HG03378 (cell line): ENCODE measurements at regions not wholly inside any gene's neighbourhood (a gene's known extent, or its start where the extent isn't known, plus 50 kb on each side); places are given as distances from the start of the nearest gene placed in this dataset.

Experiments
- ATAC-seq: cut with Tn5 transposase; IDR thresholded peaks from one replicate; pipeline ENCODE4 v1.9.1; 2021; ENCODE audit warnings: mild to moderate bottlenecking, moderate library complexity; ENCODE audit not compliant: unreplicated experiment

- peak; percentile 82 for ATAC-seq
Measured at GRCh38 chr15:46297766-46298165, 662.9 kb downstream of the SQOR start.

GRCh38 chr15:46300716-46301115 lies 665.9 kb downstream of the SQOR start:
- no peak for ATAC-seq

- no peak for ATAC-seq
Measured at GRCh38 chr15:46301291-46301690, 666.5 kb downstream of the SQOR start.

GRCh38 chr15:46301826-46302225 lies 667.0 kb downstream of the SQOR start:
- ATAC-seq, result no peak

GRCh38 chr15:46304321-46304720 lies 669.5 kb downstream of the SQOR start:
- no peak for ATAC-seq

GRCh38 chr15:46307746-46308145 lies 672.9 kb downstream of the SQOR start:
- ATAC-seq, result no peak

GRCh38 chr15:46309914-46310313 lies 675.1 kb downstream of the SQOR start:
- no peak for ATAC-seq

GRCh38 chr15:46312133-46312740 lies 677.4 kb downstream of the SQOR start:
- ATAC-seq, result peak; percentile 94

GRCh38 chr15:46315434-46315833 lies 680.6 kb downstream of the SQOR start:
- ATAC-seq, result no peak

- ATAC-seq, result no peak
Measured at GRCh38 chr15:46316024-46316423, 681.2 kb downstream of the SQOR start.

GRCh38 chr15:46317029-46317428 lies 682.2 kb downstream of the SQOR start:
- ATAC-seq, result no peak

- no peak for ATAC-seq
Measured at GRCh38 chr15:46322753-46323152, 687.9 kb downstream of the SQOR start.

GRCh38 chr15:46326173-46326572 lies 691.3 kb downstream of the SQOR start:
- ATAC-seq, result no peak

- ATAC-seq, result no peak
Measured at GRCh38 chr15:46328821-46329220, 694.0 kb downstream of the SQOR start.

GRCh38 chr15:46329876-46330275 lies 695.0 kb downstream of the SQOR start:
- ATAC-seq, result no peak

- no peak for ATAC-seq
Measured at GRCh38 chr15:46331546-46331945, 696.7 kb downstream of the SQOR start.

GRCh38 chr15:46343196-46343935 lies 708.5 kb downstream of the SQOR start:
- ATAC-seq, result no peak

- no peak for ATAC-seq
Measured at GRCh38 chr15:46344115-46344724, 709.4 kb downstream of the SQOR start.

GRCh38 chr15:46344915-46345314 lies 710.1 kb downstream of the SQOR start:
- ATAC-seq, result no peak

GRCh38 chr15:46354443-46354842 lies 719.6 kb downstream of the SQOR start:
- ATAC-seq, result no peak

GRCh38 chr15:46365572-46365971 lies 730.7 kb downstream of the SQOR start:
- ATAC-seq, result no peak

GRCh38 chr15:46366360-46367007 lies 731.7 kb downstream of the SQOR start:
- ATAC-seq, result no peak
